ENCODE measurements at regions not wholly inside any gene's neighbourhood (a gene's known extent, or its start where the extent isn't known, plus 50 kb on each side); places are given as distances from the start of the nearest gene placed in this dataset.
"Not testable (repeated sequence)": the region's sequence is repeated elsewhere in the genome, so short reads cannot be mapped to it uniquely, and the experiment has no call there.

GRCh38 chr3:17840651-17841050, 98.2 kb upstream of the TBC1D5 start:
- DNase-seq (ENCODE audit: low read depth, low spot score): no peak

DNA sequence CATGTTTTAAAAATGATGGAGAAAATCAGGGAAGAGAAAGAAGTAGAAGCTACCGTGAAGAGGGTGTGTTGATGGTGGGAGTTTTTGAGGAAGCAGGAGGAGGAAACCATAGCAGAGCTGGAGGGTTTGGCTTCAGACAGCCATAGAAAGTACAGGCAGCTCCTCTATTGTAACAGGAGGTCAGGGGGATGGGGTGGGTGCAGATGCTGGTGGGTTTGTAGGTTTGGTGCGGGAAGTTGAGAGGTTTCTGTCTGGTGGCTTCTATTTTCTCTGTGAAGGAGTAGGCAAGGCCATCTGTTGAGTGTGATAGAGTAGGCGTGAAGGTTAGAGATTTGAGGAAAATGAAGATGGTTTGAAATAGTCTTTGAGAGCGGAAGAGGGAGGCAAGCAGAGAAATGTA, 97.7 kb upstream of the TBC1D5 start:
- no peak for DNase-seq (ENCODE audit: low read depth, low spot score)

GRCh38 chr3:17836919-17837318, 94.5 kb upstream of the TBC1D5 start:
- DNase-seq (ENCODE audit: low read depth, low spot score): no peak

DNA sequence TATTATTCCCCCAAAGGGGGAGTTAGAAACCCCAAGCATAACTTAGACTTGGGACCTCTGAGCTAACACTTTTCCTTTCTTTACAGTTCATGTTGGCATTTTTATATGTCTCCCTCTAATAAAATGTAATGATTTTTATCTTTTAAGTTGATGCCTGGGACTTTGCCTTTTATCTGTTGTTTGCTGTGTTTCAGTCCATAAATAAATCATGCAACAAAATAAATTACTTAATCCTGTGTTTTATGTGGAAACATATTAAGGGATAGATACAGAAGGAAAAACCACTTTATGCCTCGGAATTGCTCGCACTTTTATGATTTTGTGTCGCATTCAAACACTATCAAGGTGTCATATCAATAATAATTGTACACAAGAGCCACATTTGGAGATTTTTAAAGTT, 93.7 kb upstream of the TBC1D5 start:
- no peak for DNase-seq (ENCODE audit: low read depth, low spot score)

DNA sequence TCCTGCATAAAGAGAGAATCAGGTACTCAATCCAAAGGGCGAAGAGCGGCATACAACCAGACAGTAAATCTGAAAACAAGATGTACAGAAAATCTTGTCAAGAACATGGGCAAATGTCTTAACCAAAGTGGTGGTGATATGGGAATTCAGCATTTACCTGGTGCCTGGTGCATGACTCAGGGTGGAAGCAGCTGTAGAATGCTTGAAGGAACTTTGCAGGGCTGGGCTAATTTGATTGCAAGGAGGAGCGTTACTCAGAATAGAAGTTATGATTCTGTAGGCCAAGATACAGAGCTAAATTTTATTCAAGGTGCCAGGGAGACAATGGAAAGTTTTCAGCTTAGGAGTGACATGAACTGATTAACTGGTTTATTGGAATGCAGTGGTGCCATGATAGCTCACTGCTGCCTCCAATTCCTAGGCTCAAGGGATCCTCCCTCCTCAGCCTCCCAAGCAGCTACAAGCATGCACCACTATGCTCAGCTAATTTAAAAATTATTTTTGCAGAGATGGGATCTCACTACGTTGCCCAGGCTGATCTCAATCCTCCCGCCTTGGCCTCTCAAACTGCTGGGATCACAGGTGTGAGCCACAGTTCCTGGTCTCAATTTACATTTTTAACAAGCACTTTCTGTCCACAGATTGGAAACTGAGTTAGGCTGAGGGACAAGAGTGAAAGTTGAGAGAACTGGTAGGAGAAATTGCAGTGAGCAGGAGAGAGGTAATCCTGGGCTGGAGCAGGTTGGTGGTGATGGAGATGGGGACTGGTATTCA, 91.5 kb upstream of the TBC1D5 start:
- no peak for DNase-seq (ENCODE audit: low read depth, low spot score)

DNA sequence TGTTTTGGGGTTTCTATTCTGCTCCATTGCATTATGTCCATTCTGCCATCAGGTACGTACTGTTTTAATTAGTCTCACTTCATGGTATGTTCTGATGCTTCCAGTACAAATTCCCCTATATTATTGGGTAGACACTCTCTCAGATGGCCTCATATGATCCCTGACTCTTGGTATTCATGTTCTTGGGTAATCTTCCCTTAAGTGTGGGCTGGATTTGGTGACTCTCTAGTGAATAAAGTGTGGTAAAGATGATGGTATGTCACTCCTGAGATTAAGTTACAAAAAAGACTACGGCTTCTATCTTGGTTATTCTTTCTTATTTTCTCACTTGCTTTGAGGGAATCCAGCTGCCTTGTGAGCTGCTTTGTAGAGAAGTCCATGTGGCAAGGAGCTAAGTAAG, 89.6 kb upstream of the TBC1D5 start:
- no peak for DNase-seq (ENCODE audit: low read depth, low spot score)

DNA sequence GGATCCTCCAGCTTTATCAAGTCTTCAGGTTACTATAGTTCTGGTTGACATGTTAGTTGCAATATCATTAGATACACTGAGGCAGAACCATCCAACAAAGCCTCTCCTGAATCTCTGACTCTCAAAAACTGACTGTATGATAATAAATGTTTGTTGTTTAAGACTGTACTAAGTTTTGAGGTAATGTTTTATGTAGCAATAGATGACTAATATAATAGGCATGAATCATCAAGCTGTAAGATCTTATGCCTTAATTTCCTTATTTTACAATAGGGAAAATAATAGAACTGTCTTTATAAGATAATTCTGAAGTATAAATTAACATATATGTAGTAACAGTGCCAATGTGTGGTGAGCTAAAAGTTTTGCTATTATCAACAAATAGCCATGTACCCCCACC, 88.9 kb upstream of the TBC1D5 start:
- DNase-seq (ENCODE audit: low read depth, low spot score): no peak

GRCh38 chr3:17830788-17831187, 88.4 kb upstream of the TBC1D5 start:
- DNase-seq (ENCODE audit: low read depth, low spot score): no peak

DNA sequence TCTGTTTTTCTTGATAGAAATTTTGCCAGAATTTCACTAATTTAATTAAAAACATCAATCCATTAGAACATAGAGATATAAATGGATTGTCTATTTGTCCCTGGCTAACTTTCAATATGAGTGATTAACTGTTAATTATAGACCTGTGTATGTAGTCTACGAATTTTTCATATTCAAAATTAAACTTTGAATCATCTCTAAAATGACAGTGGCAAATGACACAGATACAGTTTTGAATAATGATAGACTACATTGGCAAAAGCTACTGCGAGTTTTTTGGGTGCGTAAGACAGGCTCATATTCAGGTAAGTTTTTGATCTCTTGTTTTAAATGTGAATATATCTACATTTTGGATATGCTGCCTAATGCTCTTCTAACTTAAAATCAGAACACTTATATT, 86.0 kb upstream of the TBC1D5 start:
- no peak for DNase-seq (ENCODE audit: low read depth, low spot score)

GRCh38 chr3:17825298-17825697, 82.9 kb upstream of the TBC1D5 start:
- no peak for DNase-seq (ENCODE audit: low read depth, low spot score)

DNA sequence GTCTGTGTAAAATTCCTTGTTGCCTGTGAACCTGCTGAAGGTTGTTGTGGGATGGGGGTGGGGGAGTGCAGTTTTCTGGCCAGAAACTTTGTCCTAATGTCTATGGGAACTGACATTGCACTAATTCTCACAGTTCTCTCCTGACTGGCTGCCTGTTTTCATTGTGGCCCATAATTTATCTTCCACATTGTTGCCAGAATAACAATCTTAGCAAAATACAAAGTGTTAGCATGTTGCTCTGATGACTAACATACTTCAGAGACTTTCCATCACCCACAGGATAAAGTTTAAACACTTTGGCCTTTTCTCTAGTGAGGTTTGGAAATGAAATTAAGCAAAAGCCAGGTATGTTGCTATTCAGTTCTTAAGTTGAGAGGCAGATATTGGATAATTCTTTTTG, 81.4 kb upstream of the TBC1D5 start:
- no peak for DNase-seq (ENCODE audit: low read depth, low spot score)

- no peak for DNase-seq (ENCODE audit: low read depth, low spot score)
These were observed 80.6 kb upstream of the TBC1D5 start for GRCh38 chr3:17823036-17823435.

DNA sequence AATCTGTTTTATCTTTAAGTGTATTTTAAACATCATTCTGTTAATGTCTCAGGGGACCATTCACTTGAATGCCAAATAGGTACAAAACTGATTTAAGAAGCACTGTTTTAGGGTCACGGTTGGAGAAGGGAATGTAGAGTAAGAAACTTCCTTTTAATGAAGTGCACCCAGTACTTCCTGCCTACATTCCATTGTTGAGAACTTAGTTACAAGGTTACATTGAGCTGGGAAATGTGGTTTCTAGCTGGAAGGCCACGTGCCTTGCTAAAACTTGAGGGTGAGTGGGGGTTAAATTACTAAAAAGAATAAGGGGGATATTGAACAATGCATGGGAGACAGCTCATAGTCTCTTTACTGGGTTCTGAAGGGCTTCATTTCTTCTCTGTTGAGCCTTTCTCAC, 78.3 kb upstream of the TBC1D5 start:
- no peak for DNase-seq (ENCODE audit: low read depth, low spot score)

DNA sequence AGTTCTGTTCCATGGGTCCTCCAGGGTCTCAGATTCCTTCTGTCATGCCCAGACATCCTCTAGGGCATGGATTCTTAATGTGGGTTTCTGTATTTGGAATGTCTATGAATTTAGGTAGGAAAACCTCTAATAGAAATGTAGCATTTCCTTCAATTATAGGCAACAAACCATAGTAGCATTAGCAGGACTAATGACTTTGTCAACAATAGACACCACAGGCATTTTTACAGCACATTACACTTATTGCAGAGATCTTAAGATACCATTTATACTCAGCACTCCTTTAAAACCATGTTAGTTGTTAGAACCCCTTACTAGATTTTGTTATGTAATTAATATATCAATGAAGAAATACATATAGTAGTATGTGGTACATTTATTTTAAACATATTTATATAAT, 77.8 kb upstream of the TBC1D5 start:
- no peak for DNase-seq (ENCODE audit: low read depth, low spot score)

DNA sequence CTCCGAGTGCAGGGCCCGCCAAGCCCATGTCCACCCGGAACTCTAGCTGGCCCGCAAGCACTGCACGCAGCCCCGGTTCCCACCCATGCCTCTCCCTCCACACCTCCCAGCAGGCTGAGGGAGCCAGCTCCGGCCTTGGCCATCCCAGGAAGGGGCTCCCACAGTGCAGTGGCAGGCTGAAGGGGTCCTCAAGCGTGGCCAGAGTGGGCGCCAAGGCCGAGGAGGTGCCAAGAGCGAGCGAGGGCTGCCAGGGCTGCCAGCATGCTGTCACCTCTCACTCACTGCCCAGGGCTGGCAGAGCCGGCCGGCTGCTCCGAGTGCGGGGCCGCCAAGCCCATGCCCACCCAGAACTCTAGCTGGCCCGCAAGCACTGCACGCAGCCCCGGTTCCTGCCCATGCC, 75.5 kb upstream of the TBC1D5 start:
- DNase-seq (ENCODE audit: low read depth, low spot score): not testable (repeated sequence)

- DNase-seq (ENCODE audit: low read depth, low spot score): no peak
These were observed 75.1 kb upstream of the TBC1D5 start for GRCh38 chr3:17817545-17817944.

DNA sequence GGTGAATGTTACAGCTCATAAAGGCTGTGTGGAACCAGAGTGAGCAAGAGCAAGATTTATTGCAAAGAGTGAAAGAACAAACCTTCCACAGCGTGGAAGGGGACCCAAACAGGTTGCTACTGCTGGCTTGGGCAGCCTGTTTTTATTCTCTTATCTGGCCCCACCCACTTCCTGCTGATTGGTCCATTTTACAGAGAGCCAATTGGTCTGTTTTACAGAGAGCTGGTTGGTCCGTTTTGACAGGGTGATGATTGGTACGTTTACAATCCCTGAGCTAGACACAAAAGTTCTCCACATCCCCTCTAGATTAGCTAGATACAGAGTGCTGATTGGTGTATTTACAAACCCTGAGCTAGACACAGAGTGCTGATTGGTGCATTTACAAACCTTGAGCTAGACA, 74.4 kb upstream of the TBC1D5 start:
- DNase-seq (ENCODE audit: low read depth, low spot score): not testable (repeated sequence)

- not testable (repeated sequence) for DNase-seq (ENCODE audit: low read depth, low spot score)
These were observed 69.9 kb upstream of the TBC1D5 start for GRCh38 chr3:17812328-17812727.

DNA sequence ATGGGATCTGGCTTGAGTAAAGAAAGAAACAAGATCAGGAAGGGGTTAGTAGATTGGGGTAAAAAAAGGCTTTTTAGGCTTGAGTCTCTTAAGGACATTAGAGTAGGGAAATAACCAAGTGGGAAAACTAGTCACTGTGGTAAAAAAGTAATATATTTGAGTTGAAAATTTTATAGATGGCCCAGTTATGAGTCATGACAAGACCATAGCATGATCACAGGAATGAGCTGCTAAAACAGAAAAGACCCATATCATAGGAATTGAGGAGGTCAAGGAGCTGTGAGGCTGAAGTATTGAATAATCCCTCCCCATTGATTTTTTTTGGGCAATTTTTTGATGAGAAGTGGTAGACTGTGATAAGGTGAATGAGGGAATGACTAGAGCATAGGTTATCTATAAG, 69.2 kb upstream of the TBC1D5 start:
- no peak for DNase-seq (ENCODE audit: low read depth, low spot score)

GRCh38 chr3:17810759-17811158, 68.3 kb upstream of the TBC1D5 start:
- no peak for DNase-seq (ENCODE audit: low read depth, low spot score)

DNA sequence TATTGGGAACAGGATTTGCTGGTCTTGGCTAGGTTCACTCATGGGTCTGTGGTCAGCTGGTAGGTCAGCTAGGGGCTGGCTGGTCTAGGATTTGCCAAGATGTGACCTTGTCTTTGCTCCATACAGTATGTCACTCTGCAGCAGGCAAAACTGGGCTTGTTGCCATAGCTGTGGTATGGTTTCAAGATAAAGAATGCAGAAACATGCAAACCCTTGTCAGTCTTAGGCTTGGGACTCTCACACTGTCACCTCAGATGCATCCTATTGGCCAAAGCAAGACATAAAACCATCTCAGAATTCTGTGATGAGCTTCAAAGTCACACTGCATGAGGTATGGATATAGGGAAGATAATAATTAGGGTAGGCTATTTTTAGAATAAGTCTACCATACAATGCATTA, 66.6 kb upstream of the TBC1D5 start:
- DNase-seq (ENCODE audit: low read depth, low spot score): no peak

GRCh38 chr3:17806876-17807275, 64.4 kb upstream of the TBC1D5 start:
- no peak for DNase-seq (ENCODE audit: low read depth, low spot score)

DNA sequence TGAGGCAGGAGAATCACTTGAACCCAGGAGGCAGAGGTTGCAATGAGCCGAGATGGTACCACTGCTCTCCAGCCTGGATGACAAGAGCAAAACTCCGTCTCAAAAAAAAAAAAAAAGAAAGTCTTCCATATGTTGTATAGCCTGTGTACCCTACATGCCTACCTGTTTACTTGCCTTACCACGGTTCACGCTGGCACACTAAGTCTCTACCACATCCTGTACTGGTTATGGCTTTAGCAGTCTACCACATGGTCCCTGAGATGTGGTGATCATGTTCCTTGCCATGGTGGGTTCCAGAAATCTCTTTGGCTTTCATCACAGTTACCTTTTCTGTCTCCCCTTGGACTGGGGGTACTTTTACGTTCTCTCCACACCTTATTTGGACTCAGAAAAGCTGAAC, 63.8 kb upstream of the TBC1D5 start:
- DNase-seq (ENCODE audit: low read depth, low spot score): no peak

- DNase-seq (ENCODE audit: low read depth, low spot score): no peak
These were observed 63.1 kb upstream of the TBC1D5 start for GRCh38 chr3:17805461-17805940.
